ENCODE measurements at regions not wholly inside any gene's neighbourhood (a gene's known extent, or its start where the extent isn't known, plus 50 kb on each side); places are given as distances from the start of the nearest gene placed in this dataset.

DNA sequence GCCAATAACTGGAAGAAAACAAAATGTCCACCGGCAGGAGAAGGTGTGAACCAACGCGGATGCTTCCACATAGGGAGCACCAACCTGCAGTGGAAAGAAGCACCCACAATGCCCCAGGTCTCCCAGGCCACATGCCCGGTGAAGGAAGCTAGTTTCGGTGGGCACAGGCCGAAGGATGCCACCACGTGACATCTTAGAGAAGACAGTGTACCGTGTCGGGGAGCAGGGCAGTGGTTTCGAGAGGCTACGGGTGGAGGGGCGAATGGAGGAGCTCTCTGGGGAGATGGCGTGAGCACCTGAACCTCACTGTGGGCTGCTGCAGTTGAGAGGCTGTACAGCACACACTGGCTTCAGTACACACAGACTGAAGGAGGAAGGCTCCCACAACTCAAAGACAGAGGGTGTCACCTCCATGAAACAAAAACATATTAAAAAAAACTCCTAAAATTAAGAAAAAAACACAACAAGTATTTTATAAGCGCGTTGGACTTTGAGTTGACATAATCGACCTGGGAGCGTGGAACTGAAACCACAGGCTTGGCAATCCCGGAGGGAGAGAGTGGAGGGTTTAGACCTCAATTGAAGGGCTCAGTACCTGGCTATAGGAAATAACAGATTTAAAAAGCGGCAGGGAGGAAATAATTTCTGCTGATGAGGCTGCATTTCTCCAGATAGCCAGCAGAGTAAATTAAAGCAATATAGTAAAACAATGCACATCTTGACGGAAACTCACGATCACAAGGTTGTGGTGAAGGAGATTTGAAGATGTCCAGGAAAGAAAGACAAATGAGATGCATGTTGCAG is 160.1 kb downstream of the RTP5 start:
- intact Hi-C loops (cut with micrococcal nuclease), result no loop called here
- POLR2A ChIA-PET, result no interaction called here
- Histone ChIP-seq H3K27me3 (ENCODE audit: insufficient read depth, low read length) (peaks cover 17% of the 10 kb centered on the region), H3K9me2 (ENCODE audit: insufficient read depth) (no peaks in the 10 kb centered on the region), H3K9ac (ENCODE audit: low read length) (no peak overlapping the region), H3K27ac (ENCODE audit: low read depth, low read length) (no peak overlapping the region), H3K79me2 (ENCODE audit: insufficient read depth, low read length) (no peaks in the 10 kb centered on the region), H3K4me1 (ENCODE audit: control insufficient read depth in 1 of 2, insufficient read depth in 2 of 2, low read length in 2 of 2) (no peaks in the 10 kb centered on the region), H3K4me2 (ENCODE audit: low read length) (no peak overlapping the region), H3K4me3 (replicated peaks in 1 of 2; ENCODE audit: low read depth in 1 of 2, low read length in 2 of 2) (no peak overlapping the region), H3K9me3 (ENCODE audit: control insufficient read depth in 1 of 2, insufficient read depth in 1 of 2, low read depth in 1 of 2, low read length in 2 of 2) (no peaks in the 10 kb centered on the region), H4K20me1 (ENCODE audit: insufficient read depth) (no peaks in the 10 kb centered on the region), H2AFZ (ENCODE audit: low read depth, low read length, poor library complexity, severe bottlenecking) (no peak overlapping the region), H3K36me3 (ENCODE audit: control insufficient read depth in 1 of 2, insufficient read depth in 2 of 2, low read length in 2 of 2) (no peaks in the 10 kb centered on the region)
- ATAC-seq (no peak), DNase-seq (ENCODE audit: low read depth, low spot score) (no peak)
- RAD21 ChIA-PET (ENCODE audit: low non-redundant PET in 1 of 2, low total read pairs in 2 of 2, uncharacterized antibody in 2 of 2, unreplicated experiment in 2 of 2), result no interaction called here
- CTCF ChIA-PET, result no interaction called here
- TF ChIP-seq TCF7L2 (IDR thresholded peaks at IDR 0.05; ENCODE audit: borderline replicate concordance, extremely low read depth, insufficient read depth, insufficient read length), result no peak
- TF ChIP-seq, protein P1, sequence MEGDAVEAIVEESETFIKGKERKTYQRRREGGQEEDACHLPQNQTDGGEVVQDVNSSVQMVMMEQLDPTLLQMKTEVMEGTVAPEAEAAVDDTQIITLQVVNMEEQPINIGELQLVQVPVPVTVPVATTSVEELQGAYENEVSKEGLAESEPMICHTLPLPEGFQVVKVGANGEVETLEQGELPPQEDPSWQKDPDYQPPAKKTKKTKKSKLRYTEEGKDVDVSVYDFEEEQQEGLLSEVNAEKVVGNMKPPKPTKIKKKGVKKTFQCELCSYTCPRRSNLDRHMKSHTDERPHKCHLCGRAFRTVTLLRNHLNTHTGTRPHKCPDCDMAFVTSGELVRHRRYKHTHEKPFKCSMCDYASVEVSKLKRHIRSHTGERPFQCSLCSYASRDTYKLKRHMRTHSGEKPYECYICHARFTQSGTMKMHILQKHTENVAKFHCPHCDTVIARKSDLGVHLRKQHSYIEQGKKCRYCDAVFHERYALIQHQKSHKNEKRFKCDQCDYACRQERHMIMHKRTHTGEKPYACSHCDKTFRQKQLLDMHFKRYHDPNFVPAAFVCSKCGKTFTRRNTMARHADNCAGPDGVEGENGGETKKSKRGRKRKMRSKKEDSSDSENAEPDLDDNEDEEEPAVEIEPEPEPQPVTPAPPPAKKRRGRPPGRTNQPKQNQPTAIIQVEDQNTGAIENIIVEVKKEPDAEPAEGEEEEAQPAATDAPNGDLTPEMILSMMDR (IDR thresholded peaks at IDR 0.05 in 2 of 3, conservative IDR thresholded peaks at IDR 0.05 in 1 of 3; ENCODE audit: borderline replicate concordance in 1 of 3, insufficient read depth in 1 of 3, low read depth in 2 of 3, low read length in 2 of 3), result peak in 2 of 3 experiments; percentile 21 to 33; a peak in 2 of 6 replicates
- BruUV-seq (replicated peaks), result no TSS peak

DNA sequence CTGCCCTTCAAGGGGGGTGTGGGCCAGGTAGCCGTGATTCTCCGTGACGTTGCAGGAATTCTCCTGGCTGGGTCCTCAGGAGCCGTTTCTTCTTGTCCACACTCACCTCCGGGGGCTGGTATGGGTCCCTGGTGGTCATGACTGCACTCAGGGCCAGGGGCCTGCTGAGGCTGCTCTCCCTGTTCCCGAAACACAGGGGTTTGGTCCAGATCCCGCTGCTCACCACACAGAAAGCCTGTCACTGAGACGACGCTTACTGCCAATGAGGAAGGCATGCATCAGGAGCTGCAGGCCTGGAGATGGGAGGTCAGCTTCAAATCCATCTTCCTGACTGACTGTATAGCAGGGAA is 160.7 kb downstream of the RTP5 start:
- Histone ChIP-seq H3K27ac (ENCODE audit: low read depth, low read length) (no peak overlapping the region), H3K4me2 (ENCODE audit: low read length) (no peak overlapping the region), H2AFZ (ENCODE audit: low read depth, low read length, poor library complexity, severe bottlenecking) (no peak overlapping the region), H3K36me3 (ENCODE audit: control insufficient read depth in 1 of 2, insufficient read depth in 2 of 2, low read length in 2 of 2) (no peaks in the 10 kb centered on the region), H3K4me3 (replicated peaks in 1 of 2; ENCODE audit: low read depth in 1 of 2, low read length in 2 of 2) (no peak overlapping the region), H3K4me1 (ENCODE audit: control insufficient read depth in 1 of 2, insufficient read depth in 2 of 2, low read length in 2 of 2) (no peaks in the 10 kb centered on the region), H3K9me3 (ENCODE audit: control insufficient read depth in 1 of 2, insufficient read depth in 1 of 2, low read depth in 1 of 2, low read length in 2 of 2) (no peaks in the 10 kb centered on the region), H3K9me2 (ENCODE audit: insufficient read depth) (no peaks in the 10 kb centered on the region), H3K9ac (ENCODE audit: low read length) (no peak overlapping the region), H3K79me2 (ENCODE audit: insufficient read depth, low read length) (no peaks in the 10 kb centered on the region), H3K27me3 (ENCODE audit: insufficient read depth, low read length) (peaks cover 11% of the 10 kb centered on the region; the same call in 1 of the 2 replicates), H4K20me1 (ENCODE audit: insufficient read depth) (no peaks in the 10 kb centered on the region)
- TF ChIP-seq ELF1 (IDR thresholded peaks at IDR 0.05; ENCODE audit: borderline replicate concordance, low read depth) (no peak), TCF7L2 (IDR thresholded peaks at IDR 0.05; ENCODE audit: borderline replicate concordance, extremely low read depth, insufficient read depth, insufficient read length) (no peak)
- intact Hi-C loops (cut with micrococcal nuclease), result no loop called here
- no peak for ATAC-seq
- POLR2A ChIA-PET, result no interaction called here
- RAD21 ChIA-PET (ENCODE audit: low non-redundant PET in 1 of 2, low total read pairs in 2 of 2, uncharacterized antibody in 2 of 2, unreplicated experiment in 2 of 2), result no interaction called here
- CTCF ChIA-PET, result no interaction called here
- no TSS peak for BruUV-seq (replicated peaks)
- DNase-seq (ENCODE audit: low read depth, low spot score), result no peak
